ENCODE measurements at regions not wholly inside any gene's neighbourhood (a gene's known extent, or its start where the extent isn't known, plus 50 kb on each side); places are given as distances from the start of the nearest gene placed in this dataset.

GRCh38 chr13:89057862-89058261 lies 1386.7 kb downstream of the SLITRK5 start (continued):
- no peak for TF ChIP-seq ZNF462 (CRISPR knock-in tag; IDR thresholded peaks at IDR 0.05)
- no peak for TF ChIP-seq STAT1 (IDR thresholded peaks at IDR 0.05; ENCODE audit: unreplicated experiment)
- TF ChIP-seq NANOG (IDR thresholded peaks at IDR 0.05; ENCODE audit: borderline replicate concordance): no peak
- no peak for TF ChIP-seq EZH2phosphoT487 (IDR thresholded peaks at IDR 0.05; ENCODE audit: unreplicated experiment)
- no peak for TF ChIP-seq ZNF114 (CRISPR knock-in tag; IDR thresholded peaks at IDR 0.05)
- no peak for TF ChIP-seq ETS1 (IDR thresholded peaks at IDR 0.05)

- H3F3A ChIP-seq (replicated peaks; ENCODE audit: low read depth): no peaks in the 10 kb centered on the region
- Mint-ChIP-seq H3K36me3 (ENCODE audit: low read depth) (no peaks in the 10 kb centered on the region), H3K27ac (0 out of 2 replicates have a peak overlapping the region, but pooled peaks have one; percentile 56), H3K9me3 (no peaks in the 10 kb centered on the region), H3K4me3 (no peak overlapping the region), H3K4me1 (no peaks in the 10 kb centered on the region; the same call in 2 of the 3 replicates), H3K27me3 (ENCODE audit: insufficient read depth, low read depth, poor library complexity) (no peaks in the 10 kb centered on the region)
- H3K4me2 ChIP-seq: no peak overlapping the region
- no peaks in the 10 kb centered on the region for H3K9me2 ChIP-seq (ENCODE audit: insufficient read depth)
- H3K36me3 ChIP-seq (ENCODE audit: insufficient read depth): no peaks in the 10 kb centered on the region
- no peaks in the 10 kb centered on the region for H4K20me1 ChIP-seq (replicated peaks; ENCODE audit: insufficient read depth)
- no peak overlapping the region for H3K27ac ChIP-seq (ENCODE audit: low read depth)
- DNase-seq (ENCODE audit: low spot score) (no peak), ATAC-seq (peak; percentile 48; the same call in 2 of the 3 replicates)
- no peaks in the 10 kb centered on the region for H3K27me3 ChIP-seq (ENCODE audit: insufficient read depth)
- no peak for TF ChIP-seq ETS1 (IDR thresholded peaks at IDR 0.05)
- no peak for TF ChIP-seq POLR2AphosphoS5 (IDR thresholded peaks at IDR 0.05; ENCODE audit: low read depth)
- TF ChIP-seq NANOG (IDR thresholded peaks at IDR 0.05; ENCODE audit: borderline replicate concordance): no peak
- TF ChIP-seq CTCF (conservative IDR thresholded peaks at IDR 0.05; ENCODE audit: low read depth in 2 of 2): no peak
- TF ChIP-seq CREB1 (CRISPR knock-in tag; IDR thresholded peaks at IDR 0.05; ENCODE audit: low read depth): no peak
- no peak for TF ChIP-seq JUNB (IDR thresholded peaks at IDR 0.05; ENCODE audit: unreplicated experiment)
- H3K4me3 ChIP-seq: no peak overlapping the region
- H2AFZ ChIP-seq: peak overlapping the region; percentile 86; the same call in 1 of the 2 replicates
- H3K4me1 ChIP-seq (ENCODE audit: insufficient read depth): no peaks in the 10 kb centered on the region
- H3K79me2 ChIP-seq (replicated peaks; ENCODE audit: insufficient read depth): no peaks in the 10 kb centered on the region
Measured at GRCh38 chr13:89061821-89062220, 1390.7 kb downstream of the SLITRK5 start.

All from GM23338 (cell line).